ENCODE measurements at regions not wholly inside any gene's neighbourhood (a gene's known extent, or its start where the extent isn't known, plus 50 kb on each side); places are given as distances from the start of the nearest gene placed in this dataset.
"Not testable (repeated sequence)": the region's sequence is repeated elsewhere in the genome, so short reads cannot be mapped to it uniquely, and the experiment has no call there.

DNA sequence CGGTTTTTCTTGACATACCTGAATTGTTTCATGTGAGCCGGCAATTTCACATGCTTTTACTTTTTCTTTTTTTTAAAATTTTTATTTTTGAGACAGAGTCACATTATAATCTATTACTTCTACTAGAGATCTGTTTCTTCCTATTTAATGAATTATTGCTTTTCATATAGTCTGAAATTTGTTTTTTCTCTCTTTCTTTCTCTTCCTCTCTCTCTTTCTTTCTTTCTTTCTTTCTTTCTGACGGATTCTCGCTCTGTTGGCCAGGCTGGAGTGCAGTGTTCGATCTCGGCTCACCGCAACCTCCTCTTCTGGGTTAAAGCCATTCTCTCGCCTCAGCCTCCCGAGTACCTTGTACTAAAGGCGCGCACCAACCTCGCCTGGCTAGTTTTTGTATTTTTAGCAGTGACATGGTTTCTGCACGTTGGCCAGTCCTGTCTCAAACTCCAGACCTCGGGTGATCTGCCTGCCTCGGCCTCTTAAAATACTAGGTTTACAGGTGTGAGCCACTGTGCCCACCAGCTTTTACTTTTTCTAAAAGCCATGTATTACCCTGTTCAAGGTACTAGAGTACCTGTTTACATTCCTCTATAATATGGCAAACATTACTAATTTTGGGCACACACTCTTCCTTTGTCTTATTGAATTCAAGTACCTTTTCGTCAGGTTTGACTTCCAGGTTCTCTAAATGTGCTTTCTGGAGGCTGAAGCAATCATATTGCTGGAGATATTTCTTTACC is 86.5 kb upstream of the RHOU start:
- Histone ChIP-seq H3K4me1 (peaks cover 0 to 17% of the 10 kb centered on the region in 2 donors), H3K9me3 (no peaks in the 10 kb centered on the region), H3K4me3 (peak overlapping the region in 1 of 2 donors; percentile 48), H3K36me3 (no peaks in the 10 kb centered on the region), H3K27me3 (peaks cover 0 to 54% of the 10 kb centered on the region in 2 donors), H3K27ac (peak overlapping the region in 1 of 2 donors; percentile 62)
- intact Hi-C loops (cut with DNase I; ENCODE audit: low total_unique reads): no loop called here
- TF ChIP-seq, protein P1, sequence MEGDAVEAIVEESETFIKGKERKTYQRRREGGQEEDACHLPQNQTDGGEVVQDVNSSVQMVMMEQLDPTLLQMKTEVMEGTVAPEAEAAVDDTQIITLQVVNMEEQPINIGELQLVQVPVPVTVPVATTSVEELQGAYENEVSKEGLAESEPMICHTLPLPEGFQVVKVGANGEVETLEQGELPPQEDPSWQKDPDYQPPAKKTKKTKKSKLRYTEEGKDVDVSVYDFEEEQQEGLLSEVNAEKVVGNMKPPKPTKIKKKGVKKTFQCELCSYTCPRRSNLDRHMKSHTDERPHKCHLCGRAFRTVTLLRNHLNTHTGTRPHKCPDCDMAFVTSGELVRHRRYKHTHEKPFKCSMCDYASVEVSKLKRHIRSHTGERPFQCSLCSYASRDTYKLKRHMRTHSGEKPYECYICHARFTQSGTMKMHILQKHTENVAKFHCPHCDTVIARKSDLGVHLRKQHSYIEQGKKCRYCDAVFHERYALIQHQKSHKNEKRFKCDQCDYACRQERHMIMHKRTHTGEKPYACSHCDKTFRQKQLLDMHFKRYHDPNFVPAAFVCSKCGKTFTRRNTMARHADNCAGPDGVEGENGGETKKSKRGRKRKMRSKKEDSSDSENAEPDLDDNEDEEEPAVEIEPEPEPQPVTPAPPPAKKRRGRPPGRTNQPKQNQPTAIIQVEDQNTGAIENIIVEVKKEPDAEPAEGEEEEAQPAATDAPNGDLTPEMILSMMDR (IDR thresholded peaks at IDR 0.05): no peak
- no peak for TF ChIP-seq POLR2A (IDR thresholded peaks at IDR 0.05)
- DNase-seq: no peak

DNA sequence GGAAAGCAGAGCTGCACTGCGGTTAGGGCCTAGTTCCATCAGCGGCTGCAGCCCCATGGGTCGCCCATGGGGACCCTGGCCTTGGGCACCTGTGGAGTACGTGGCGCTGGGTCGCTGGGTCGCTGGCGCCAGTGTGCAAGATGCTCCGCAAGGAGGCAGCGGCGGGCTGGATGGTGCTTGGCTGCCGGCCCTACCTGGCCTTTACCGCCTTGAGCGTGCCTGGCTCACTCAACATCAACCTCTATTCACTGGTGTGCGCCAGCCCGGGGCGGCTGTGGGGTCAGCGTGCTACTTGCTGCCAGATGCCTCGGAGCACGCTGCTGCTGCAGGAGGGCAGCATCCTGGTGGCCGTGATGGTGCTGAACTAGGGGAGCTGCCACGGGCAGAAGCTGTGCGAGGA is 85.1 kb upstream of the RHOU start:
- H3K4me1 ChIP-seq: peaks cover 0 to 17% of the 10 kb centered on the region in 2 donors
- H3K27me3 ChIP-seq: peaks cover 0 to 55% of the 10 kb centered on the region in 2 donors
- no peak overlapping the region for H3K27ac ChIP-seq
- H3K4me3 ChIP-seq: no peak overlapping the region
- DNase-seq: no peak
- no peaks in the 10 kb centered on the region for H3K9me3 ChIP-seq
- intact Hi-C loops (cut with DNase I; ENCODE audit: low total_unique reads): no loop called here
- TF ChIP-seq, protein P1 (IDR thresholded peaks at IDR 0.05): no peak
- no peak for TF ChIP-seq POLR2A (IDR thresholded peaks at IDR 0.05)
- no peaks in the 10 kb centered on the region for H3K36me3 ChIP-seq

DNA sequence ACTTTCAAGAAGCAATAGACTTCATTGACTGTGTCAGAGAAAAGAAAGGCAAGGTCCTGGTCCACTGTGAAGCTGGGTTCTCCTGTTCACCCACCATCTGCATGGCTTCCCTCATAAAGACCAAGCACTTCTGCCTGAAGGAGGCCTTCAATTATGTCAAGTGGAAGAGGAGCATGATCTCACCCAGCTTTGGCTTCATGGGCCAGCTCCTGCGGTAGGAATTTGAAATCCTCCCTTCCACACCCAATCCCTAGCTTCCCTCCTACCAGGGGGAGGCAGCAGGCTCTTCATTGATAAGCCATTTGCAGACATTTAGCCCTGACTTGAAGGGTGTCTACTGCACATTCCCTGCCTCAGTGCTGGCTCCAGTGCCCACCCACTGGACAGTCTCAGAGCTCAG is 84.3 kb upstream of the RHOU start:
- Histone ChIP-seq H3K4me1 (peaks cover 0 to 17% of the 10 kb centered on the region in 2 donors), H3K27ac (no peak overlapping the region), H3K4me3 (no peak overlapping the region), H3K27me3 (peaks cover 0 to 55% of the 10 kb centered on the region in 2 donors), H3K36me3 (no peaks in the 10 kb centered on the region), H3K9me3 (no peaks in the 10 kb centered on the region)
- DNase-seq: no peak
- intact Hi-C loops (cut with DNase I; ENCODE audit: low total_unique reads): no loop called here
- no peak for TF ChIP-seq POLR2A (IDR thresholded peaks at IDR 0.05)
- TF ChIP-seq, protein P1 (IDR thresholded peaks at IDR 0.05): no peak

DNA sequence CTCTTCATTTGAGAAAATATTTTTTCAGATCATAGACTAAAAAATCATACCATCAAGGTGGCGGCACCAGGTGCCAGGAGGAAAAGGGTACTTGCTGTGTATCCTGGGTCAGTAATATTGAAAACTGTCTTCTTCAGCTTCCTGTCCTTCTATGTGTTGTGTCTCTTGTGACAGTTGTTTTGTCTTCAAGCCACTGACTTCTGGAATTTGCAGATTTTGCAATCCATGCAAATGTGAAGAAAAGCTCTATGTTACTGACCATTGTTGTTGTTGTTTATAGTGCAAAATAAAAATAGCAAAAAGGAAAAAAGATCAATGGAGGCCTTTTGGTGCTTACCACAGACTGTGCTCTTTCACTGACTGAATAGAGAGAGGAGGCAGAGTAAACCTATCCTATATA is 83.2 kb upstream of the RHOU start:
- peaks cover 0 to 13% of the 10 kb centered on the region in 2 donors for H3K4me1 ChIP-seq
- H3K4me3 ChIP-seq: no peak overlapping the region
- intact Hi-C loops (cut with DNase I; ENCODE audit: low total_unique reads): no loop called here
- H3K9me3 ChIP-seq: no peaks in the 10 kb centered on the region
- H3K27me3 ChIP-seq: peaks cover 0 to 55% of the 10 kb centered on the region in 2 donors
- TF ChIP-seq, protein P1 (IDR thresholded peaks at IDR 0.05): no peak
- no peak for TF ChIP-seq POLR2A (IDR thresholded peaks at IDR 0.05)
- no peak for DNase-seq
- no peaks in the 10 kb centered on the region for H3K36me3 ChIP-seq
- H3K27ac ChIP-seq: no peak overlapping the region

DNA sequence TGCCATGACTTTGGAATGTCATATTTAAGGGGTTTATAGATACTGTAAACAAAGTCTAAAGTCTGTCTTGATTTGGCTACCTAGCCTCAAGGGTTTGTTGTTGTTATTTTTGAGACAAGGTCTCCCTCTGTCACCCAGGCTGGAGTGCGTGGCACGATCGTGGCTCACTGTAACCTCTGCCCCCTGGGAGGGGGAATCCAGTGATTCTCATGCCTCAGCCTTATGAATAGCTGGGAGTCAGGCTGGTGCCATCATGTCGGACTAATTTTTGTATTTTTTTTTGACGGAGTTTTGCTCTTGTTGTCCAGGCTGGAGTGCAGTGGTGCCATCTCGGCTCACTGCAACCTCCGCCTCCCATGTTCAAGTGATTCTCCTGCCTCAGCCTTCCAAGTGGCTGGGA is 82.2 kb upstream of the RHOU start:
- H3K36me3 ChIP-seq; H3K4me3 ChIP-seq; intact Hi-C loops (cut with DNase I; ENCODE audit: low total_unique reads); H3K9me3 ChIP-seq; H3K4me1 ChIP-seq; H3K27ac ChIP-seq; DNase-seq: not testable (repeated sequence)
- peaks cover 0 to 49% of the 10 kb centered on the region in 2 donors for H3K27me3 ChIP-seq
